Activated CD8-positive, alpha-beta T cell treated with anti-CD3 and anti-CD28 coated beads, Interleukin-2, amount 10 ng/mL, durations not matched to agents 7 days and 5 days (primary cell): ENCODE measurements at regions not wholly inside any gene's neighbourhood (a gene's known extent, or its start where the extent isn't known, plus 50 kb on each side); places are given as distances from the start of the nearest gene placed in this dataset.

Experiments
- ATAC-seq: fragments of 150-1000 bp; cut with Tn5 transposase; one replicate; pipeline ENCODE4 v1.10.0; 2021; ENCODE audit warnings: moderate library complexity
- CTCF ChIA-PET: fragments of 350-600 bp; sonication (Branson Sonifier 250); formaldehyde crosslinking; loops from one replicate; lab custom pipeline; 2021; ENCODE audit warnings: antibody characterized with exemption; lab: Charles Lee
- POLR2A ChIA-PET: fragments of 350-600 bp; sonication (Branson Sonifier 250); formaldehyde crosslinking; loops from one replicate; lab custom pipeline; 2021; ENCODE audit warnings: antibody characterized with exemption; lab: Charles Lee
- DNase-seq: peaks from one replicate; pipeline ENCODE4 v3.0.0-alpha.2; 2020
- H3K27ac Mint-ChIP-seq: one replicate; pipeline ENCODE4 v1.8.0; 2021; ENCODE audit warnings: mild to moderate bottlenecking, mixed read lengths
- H3K27me3 Mint-ChIP-seq: one replicate; pipeline ENCODE4 v1.8.0; 2021; ENCODE audit warnings: low read depth, mixed read lengths
- H3K36me3 Mint-ChIP-seq: one replicate; pipeline ENCODE4 v1.8.0; 2021; ENCODE audit warnings: low read depth, mixed read lengths
- H3K4me1 Mint-ChIP-seq: one replicate; pipeline ENCODE4 v1.8.0; 2021; ENCODE audit warnings: low read depth, mixed read lengths
- H3K4me3 Mint-ChIP-seq: one replicate; pipeline ENCODE4 v1.8.0; 2021; ENCODE audit warnings: mild to moderate bottlenecking, mixed read lengths
- H3K9me3 Mint-ChIP-seq: one replicate; pipeline ENCODE4 v1.8.0; 2022; ENCODE audit warnings: mixed read lengths; ENCODE audit not compliant: insufficient read depth

GRCh38 chr13:27713767-27714166 is 78.5 kb upstream of the GSX1 start:
- peaks cover 2% of the 10 kb centered on the region for H3K27me3 Mint-ChIP-seq
- H3K4me3 Mint-ChIP-seq, result no peak overlapping the region
- DNase-seq (no peak), ATAC-seq (no peak)
- CTCF ChIA-PET, result no interaction called here
- POLR2A ChIA-PET, result interaction anchor here (0.8 kb wide), 1 partner anchor 93 kb away, joined by 3 read pairs; no protein-coding TSS in a partner anchor
- no peaks in the 10 kb centered on the region for H3K4me1 Mint-ChIP-seq
- H3K9me3 Mint-ChIP-seq, result no peaks in the 10 kb centered on the region
- H3K27ac Mint-ChIP-seq, result no peak overlapping the region
- no peaks in the 10 kb centered on the region for H3K36me3 Mint-ChIP-seq

- DNase-seq (no peak), ATAC-seq (no peak)
- H3K27ac Mint-ChIP-seq, result no peak overlapping the region
- no peaks in the 10 kb centered on the region for H3K4me1 Mint-ChIP-seq
- no peak overlapping the region for H3K4me3 Mint-ChIP-seq
- ChIA-PET CTCF (no interaction called here), POLR2A (no interaction called here)
- H3K36me3 Mint-ChIP-seq, result no peaks in the 10 kb centered on the region
- no peaks in the 10 kb centered on the region for H3K9me3 Mint-ChIP-seq
- H3K27me3 Mint-ChIP-seq, result peaks cover 5% of the 10 kb centered on the region
These were observed 70.6 kb upstream of the GSX1 start for GRCh38 chr13:27721681-27722080.

- POLR2A ChIA-PET, result no interaction called here
- no peak for ATAC-seq
- no peak for DNase-seq
- no peaks in the 10 kb centered on the region for H3K36me3 Mint-ChIP-seq
- no peak overlapping the region for H3K4me3 Mint-ChIP-seq
- peaks cover 6% of the 10 kb centered on the region for H3K4me1 Mint-ChIP-seq
- no peaks in the 10 kb centered on the region for H3K9me3 Mint-ChIP-seq
- peaks cover 7% of the 10 kb centered on the region for H3K27me3 Mint-ChIP-seq
- CTCF ChIA-PET, result interaction anchor here (1.2 kb wide), 1 partner anchor 98 kb away, joined by 3 read pairs; no protein-coding TSS in a partner anchor
- no peak overlapping the region for H3K27ac Mint-ChIP-seq
These were observed 64.0 kb upstream of the GSX1 start for GRCh38 chr13:27728271-27728670.

GRCh38 chr13:27730191-27730590 is 62.1 kb upstream of the GSX1 start:
- no peak overlapping the region for H3K27ac Mint-ChIP-seq

More at GRCh38 chr13:27730191-27730590, 62.1 kb upstream of the GSX1 start:
- ChIA-PET CTCF (no interaction called here), POLR2A (no interaction called here)
- Mint-ChIP-seq H3K36me3 (no peaks in the 10 kb centered on the region), H3K4me1 (peaks cover 6% of the 10 kb centered on the region), H3K4me3 (no peak overlapping the region), H3K27me3 (peaks cover 4% of the 10 kb centered on the region), H3K9me3 (no peaks in the 10 kb centered on the region)
- DNase-seq (no peak), ATAC-seq (no peak)
